Retinal pigment epithelial cell (primary cell): ENCODE measurements at regions not wholly inside any gene's neighbourhood (a gene's known extent, or its start where the extent isn't known, plus 50 kb on each side); places are given as distances from the start of the nearest gene placed in this dataset.

ENCODE experiments used
- DNase-seq: peaks from one replicate; pipeline ENCODE4 v3.0.0-alpha.2; 2010; ENCODE audit warnings: low read depth
- H3K4me3 ChIP-seq: 2 replicates; pipeline ENCODE4 v1.5.1; 2011; ENCODE audit warnings: mild to moderate bottlenecking, low read length, control low read depth, moderate library complexity
- CTCF ChIP-seq: conservative IDR thresholded peaks from 2 replicates; pipeline ENCODE4 v1.5.1; 2011; ENCODE audit warnings: low read depth, low read length, control low read depth, inconsistent platforms

GRCh38 chr16:35569413-35569812, 2110.0 kb downstream of the TP53TG3F start:
- no peak for DNase-seq
- TF ChIP-seq CTCF: no peak
- no peak overlapping the region for H3K4me3 ChIP-seq

GRCh38 chr16:35570946-35571345, 2111.5 kb downstream of the TP53TG3F start:
- no peak for TF ChIP-seq CTCF
- no peak for DNase-seq
- H3K4me3 ChIP-seq: no peak overlapping the region

GRCh38 chr16:35572186-35572585, 2112.8 kb downstream of the TP53TG3F start:
- TF ChIP-seq CTCF: no peak
- no peak for DNase-seq
- no peak overlapping the region for H3K4me3 ChIP-seq

- no peak for TF ChIP-seq CTCF
- no peak for DNase-seq
- H3K4me3 ChIP-seq: no peak overlapping the region
These were observed 2114.0 kb downstream of the TP53TG3F start for GRCh38 chr16:35573407-35573806.

- H3K4me3 ChIP-seq: no peak overlapping the region
- DNase-seq: no peak
- no peak for TF ChIP-seq CTCF
These were observed 2114.6 kb downstream of the TP53TG3F start for GRCh38 chr16:35574011-35574410.

- no peak overlapping the region for H3K4me3 ChIP-seq
- DNase-seq: no peak
- TF ChIP-seq CTCF: no peak
These were observed 2115.3 kb downstream of the TP53TG3F start for GRCh38 chr16:35574454-35575431.

GRCh38 chr16:35575432-35575821, 2116.0 kb downstream of the TP53TG3F start:
- no peak overlapping the region for H3K4me3 ChIP-seq
- no peak for DNase-seq
- no peak for TF ChIP-seq CTCF
